HepG2 (cell line): ENCODE measurements at regions not wholly inside any gene's neighbourhood (a gene's known extent, or its start where the extent isn't known, plus 50 kb on each side); places are given as distances from the start of the nearest gene placed in this dataset.

ENCODE experiments used
- ATAC-seq: fragments of 200-7000 bp; cut with Tn5 transposase; 3 replicates; pipeline ENCODE4 v1.9.1; 2020; ENCODE audit warnings: mild to moderate bottlenecking, moderate library complexity
- BruUV-seq: library from RNA; stranded (reverse); fragments of 400-500 nt; replicated peaks from 2 replicates; lab custom pipeline; 2021; lab: Mats Ljungman, UMichigan
- CTCF ChIA-PET: fragments of 300-600 bp; formaldehyde crosslinking; extraction: SDS; loops from one replicate; lab custom pipeline; 2021; ENCODE audit warnings: low total read pairs, inconsistent platforms, low intra/inter-chr PET ratio; lab: Yijun Ruan, JAX
- POLR2A ChIA-PET: fragments of 350-600 bp; sonication (Branson Sonifier 250); formaldehyde crosslinking; loops from one replicate; lab custom pipeline; 2020; ENCODE audit warnings: antibody characterized with exemption, inconsistent platforms; lab: Yijun Ruan, JAX
- DNase-seq: peaks from one replicate; pipeline ENCODE4 v3.0.0-alpha.2; 2015; ENCODE audit warnings: low spot score
- FAIRE-seq: peaks from 3 replicates; lab custom pipeline; 2011; peaks lifted over from hg19 to GRCh38; lab: Jason Lieb, UNC
- H2AFZ ChIP-seq: one replicate; pipeline ENCODE4 v1.6.1; 2011; ENCODE audit warnings: low read length, inconsistent platforms
- H3K27ac ChIP-seq: fragments of 300-600 bp; 3 replicates; pipeline ENCODE4 v1.8.0; 2011; ENCODE audit warnings: mixed run types, mild to moderate bottlenecking, mixed read lengths, low read length, inconsistent platforms; ENCODE audit not compliant: insufficient read depth; ENCODE audit errors: extremely low read length
- H3K27me3 ChIP-seq, 2 experiments: fragments of 200-600 bp in 1 of 2; 2 replicates in 1 of 2; 3 replicates in 1 of 2; pipeline versions ENCODE4 v1.6.0 to v1.8.0; 2011; ENCODE audit warnings: low read length in 2 of 2, mild to moderate bottlenecking in 2 of 2, moderate library complexity in 2 of 2, inconsistent platforms in 1 of 2; ENCODE audit not compliant: insufficient read depth in 2 of 2, control insufficient read depth in 1 of 2
- H3K36me3 ChIP-seq, 2 experiments: fragments of 200-600 bp in 1 of 2; replicated peaks in 1 of 2; 2 replicates in 1 of 2; 3 replicates in 1 of 2; pipeline versions ENCODE4 v1.5.1 to v1.8.0; 2011; ENCODE audit warnings: low read length in 2 of 2, inconsistent platforms in 1 of 2; ENCODE audit not compliant: insufficient read depth in 2 of 2, control insufficient read depth in 1 of 2
- H3K4me1 ChIP-seq: 2 replicates; pipeline ENCODE4 v1.5.1; 2012; ENCODE audit warnings: low read length, inconsistent platforms; ENCODE audit not compliant: insufficient read depth
- H3K4me2 ChIP-seq: 2 replicates; pipeline ENCODE4 v1.6.0; 2011; ENCODE audit warnings: low read depth, low read length, inconsistent platforms
- H3K4me3 ChIP-seq, 3 experiments: fragments of 200-600 bp in 1 of 3; sonication (generic), shearing (Covaris generic) in 1 of 3; replicated peaks in 1 of 3; 2 replicates each; pipeline ENCODE4 v1.5.1; 2011 to 2016; ENCODE audit warnings: low read length in 3 of 3, inconsistent platforms in 2 of 3, low read depth in 2 of 3, mild to moderate bottlenecking in 2 of 3, control low read depth in 1 of 3, mixed read lengths in 1 of 3; ENCODE audit not compliant: insufficient read depth in 1 of 3
- H3K79me2 ChIP-seq: one replicate; pipeline ENCODE4 v1.6.1; 2011; ENCODE audit warnings: low read length, inconsistent platforms; ENCODE audit not compliant: insufficient read depth
- H3K9ac ChIP-seq: 2 replicates; pipeline ENCODE4 v1.6.0; 2011; ENCODE audit warnings: mild to moderate bottlenecking, low read depth, low read length, inconsistent platforms; ENCODE audit not compliant: insufficient read depth
- H3K9me3 ChIP-seq: 2 replicates; pipeline ENCODE4 v1.5.1; 2012; ENCODE audit warnings: mild to moderate bottlenecking, low read length
- H4K20me1 ChIP-seq: 2 replicates; pipeline ENCODE4 v1.6.0; 2011; ENCODE audit warnings: inconsistent platforms, mild to moderate bottlenecking, low read length, moderate library complexity; ENCODE audit not compliant: insufficient read depth
- BRD4 ChIP-seq: sonication (generic); formaldehyde crosslinking; IDR thresholded peaks from 2 replicates; pipeline ENCODE4 v1.4.0; 2020; ENCODE audit warnings: missing genetic modification reagents
- CBX2 ChIP-seq, 2 experiments: fragments of 200-600 bp in 1 of 2; sonication (generic); formaldehyde crosslinking in 1 of 2; IDR thresholded peaks; 2 replicates each; pipeline versions ENCODE4 v1.7.0 to v1.8.1; 2018 to 2022; ENCODE audit warnings: low read depth in 2 of 2, low read length in 1 of 2, mild to moderate bottlenecking in 1 of 2, missing genetic modification reagents in 1 of 2
- DR1 ChIP-seq: sonication (generic); formaldehyde crosslinking; IDR thresholded peaks from 2 replicates; pipeline ENCODE4 v1.8.0; 2021; ENCODE audit warnings: mild to moderate bottlenecking, missing genetic modification reagents, inconsistent platforms
- ETS1 ChIP-seq: sonication (generic); formaldehyde crosslinking; IDR thresholded peaks from 2 replicates; pipeline ENCODE4 v1.4.0; 2020; ENCODE audit warnings: missing genetic modification reagents
- FOXA3 ChIP-seq: IDR thresholded peaks from 2 replicates; pipeline ENCODE4 v1.6.1; 2016; ENCODE audit warnings: missing genetic modification reagents, missing compliant biosample characterization
- GFI1 ChIP-seq: sonication (generic); formaldehyde crosslinking; IDR thresholded peaks from 2 replicates; pipeline ENCODE4 v1.5.0; 2020; ENCODE audit warnings: missing genetic modification reagents, mild to moderate bottlenecking, borderline replicate concordance
- GPN1 ChIP-seq: sonication (generic); formaldehyde crosslinking; IDR thresholded peaks from 2 replicates; pipeline ENCODE4 v1.5.1; 2020; ENCODE audit warnings: missing genetic modification reagents, borderline replicate concordance
- HOXA3 ChIP-seq: sonication (generic); formaldehyde crosslinking; IDR thresholded peaks from 2 replicates; pipeline ENCODE4 v1.5.0; 2020; ENCODE audit warnings: missing genetic modification reagents
- MATR3 ChIP-seq: sonication (generic); formaldehyde crosslinking; IDR thresholded peaks from 2 replicates; pipeline ENCODE4 v1.4.0; 2020; ENCODE audit warnings: missing genetic modification reagents
- NFKBIZ ChIP-seq: IDR thresholded peaks from 2 replicates; pipeline ENCODE4 v1.6.1; 2018; ENCODE audit warnings: missing genetic modification reagents, missing compliant biosample characterization
- POGZ ChIP-seq: sonication (generic); formaldehyde crosslinking; IDR thresholded peaks from 2 replicates; pipeline ENCODE4 v1.4.0; 2020; ENCODE audit warnings: mild to moderate bottlenecking, missing genetic modification reagents
- SOX5 ChIP-seq: IDR thresholded peaks from 2 replicates; pipeline ENCODE4 v1.6.1; 2016; ENCODE audit warnings: borderline replicate concordance
- XRCC5 ChIP-seq: fragments of 200-400 bp; formaldehyde crosslinking; optimal IDR thresholded peaks from 2 replicates; pipeline ENCODE3; 2017; ENCODE audit warnings: mild to moderate bottlenecking, low read length
- whole genome bisulfite sequencing: methylation state at CpG from one replicate; pipeline ENCODE4 v1.1.6; 2017; ENCODE audit warnings: low lambda C conversion rate; 5-methylcytosine and 5-hydroxymethylcytosine counted together
- in situ Hi-C: cut with HindIII; loops from 2 replicates; pipeline ENCODE4 v1.10.0; 2017; ENCODE audit warnings: low pct_unique_long_range_greater_than_20kb; ENCODE audit not compliant: extremely low pct_ligation_motif_present
- intact Hi-C: fragments of 100-400 bp; cut with micrococcal nuclease; formaldehyde crosslinking; loops from one replicate; pipeline ENCODE4 v1.10.0; 2022; ENCODE audit not compliant: unreplicated experiment

- no TSS peak for BruUV-seq
- Histone ChIP-seq H3K27me3 (0 out of 5 replicates have a peak, but pooled peaks cover 0 to 8% of the 10 kb centered on the region in 2 experiments), H3K9ac (no peak overlapping the region), H4K20me1 (no peaks in the 10 kb centered on the region), H3K9me3 (no peaks in the 10 kb centered on the region), H3K4me3 (no peak overlapping the region), H3K4me2 (no peak overlapping the region), H3K4me1 (no peaks in the 10 kb centered on the region), H3K27ac (no peak overlapping the region), H3K36me3 (no peaks in the 10 kb centered on the region), H2AFZ (no peak overlapping the region), H3K79me2 (no peaks in the 10 kb centered on the region)
- POLR2A ChIA-PET, result no interaction called here
- FAIRE-seq (no peak), ATAC-seq (no peak), DNase-seq (no peak)
- 0% methylated on average over 1 of the region's 1 CpG for WGBS
- in situ Hi-C loops (loop anchor here (25.0 kb wide), 1 partner anchor 449 kb away; no protein-coding TSS in a partner anchor), intact Hi-C loops (loop anchor here (10.0 kb wide), 1 partner anchor 451 kb away; no protein-coding TSS in a partner anchor)
- CTCF ChIA-PET, result no interaction called here
- TF ChIP-seq MATR3 (no peak), FOXA3 (CRISPR knock-in tag) (no peak), SOX5 (CRISPR knock-in tag) (no peak), HOXA3 (CRISPR knock-in tag) (no peak), GFI1 (CRISPR knock-in tag) (no peak), XRCC5 (no peak), ETS1 (CRISPR knock-in tag) (no peak), CBX2 (IDR thresholded peaks at IDR 0.05; ENCODE audit: low read depth, low read length) (no peak), CBX2 (CRISPR knock-in tag; IDR thresholded peaks at IDR 0.05; ENCODE audit: low read depth) (no peak), POGZ (no peak), DR1 (CRISPR knock-in tag) (no peak), BRD4 (CRISPR knock-in tag) (no peak), GPN1 (CRISPR knock-in tag) (no peak), NFKBIZ (CRISPR knock-in tag) (no peak)
Measured at GRCh38 chr1:114286179-114286578, 132.5 kb upstream of the SYT6 start.
